ENCODE measurements at regions not wholly inside any gene's neighbourhood (a gene's known extent, or its start where the extent isn't known, plus 50 kb on each side); places are given as distances from the start of the nearest gene placed in this dataset.
"Not testable (repeated sequence)": the region's sequence is repeated elsewhere in the genome, so short reads cannot be mapped to it uniquely, and the experiment has no call there.

- DNase-seq (ENCODE audit: extremely low read depth in 1 of 2, low read depth in 1 of 2) = not testable (repeated sequence)
Observed at GRCh38 chr1:146381196-146381595, 152.4 kb upstream of the NOTCH2NLA start.

GRCh38 chr1:146376708-146377496, 148.1 kb upstream of the NOTCH2NLA start:
- DNase-seq (ENCODE audit: extremely low read depth in 1 of 2, low read depth in 1 of 2) = peak; percentile 48 to 76

GRCh38 chr1:146376309-146376707, 147.5 kb upstream of the NOTCH2NLA start:
- peak; percentile 66 to 79 for DNase-seq (ENCODE audit: extremely low read depth in 1 of 2, low read depth in 1 of 2)

- not testable (repeated sequence) for DNase-seq (ENCODE audit: extremely low read depth in 1 of 2, low read depth in 1 of 2)
Observed at GRCh38 chr1:146375108-146375507, 146.3 kb upstream of the NOTCH2NLA start.

- peak in 1 of 2 donors; percentile 46 for DNase-seq (ENCODE audit: extremely low read depth in 1 of 2, low read depth in 1 of 2)
Observed at GRCh38 chr1:146369940-146370339, 141.1 kb upstream of the NOTCH2NLA start.

- DNase-seq (ENCODE audit: extremely low read depth in 1 of 2, low read depth in 1 of 2) = not testable (repeated sequence)
Observed at GRCh38 chr1:146355373-146355772, 126.6 kb upstream of the NOTCH2NLA start.

- DNase-seq (ENCODE audit: extremely low read depth in 1 of 2, low read depth in 1 of 2) = not testable (repeated sequence)
Observed at GRCh38 chr1:146326863-146327262, 98.0 kb upstream of the NOTCH2NLA start.

- DNase-seq (ENCODE audit: extremely low read depth in 1 of 2, low read depth in 1 of 2) = not testable (repeated sequence)
Observed at GRCh38 chr1:146324463-146324862, 95.6 kb upstream of the NOTCH2NLA start.

GRCh38 chr1:146323302-146323701, 94.5 kb upstream of the NOTCH2NLA start:
- not testable (repeated sequence) for DNase-seq (ENCODE audit: extremely low read depth in 1 of 2, low read depth in 1 of 2)

GRCh38 chr1:146322893-146323292, 94.1 kb upstream of the NOTCH2NLA start:
- DNase-seq (ENCODE audit: extremely low read depth in 1 of 2, low read depth in 1 of 2) = not testable (repeated sequence)

GRCh38 chr1:146318715-146319114, 89.9 kb upstream of the NOTCH2NLA start:
- not testable (repeated sequence) for DNase-seq (ENCODE audit: extremely low read depth in 1 of 2, low read depth in 1 of 2)

- DNase-seq (ENCODE audit: extremely low read depth in 1 of 2, low read depth in 1 of 2) = not testable (repeated sequence)
Observed at GRCh38 chr1:146317785-146318184, 89.0 kb upstream of the NOTCH2NLA start.

- not testable (repeated sequence) for DNase-seq (ENCODE audit: extremely low read depth in 1 of 2, low read depth in 1 of 2)
Observed at GRCh38 chr1:146314449-146315246, 85.8 kb upstream of the NOTCH2NLA start.

GRCh38 chr1:146310579-146310978, 81.8 kb upstream of the NOTCH2NLA start:
- not testable (repeated sequence) for DNase-seq (ENCODE audit: extremely low read depth in 1 of 2, low read depth in 1 of 2)

- DNase-seq (ENCODE audit: extremely low read depth in 1 of 2, low read depth in 1 of 2) = not testable (repeated sequence)
Observed at GRCh38 chr1:146309427-146309826, 80.6 kb upstream of the NOTCH2NLA start.

- DNase-seq (ENCODE audit: extremely low read depth in 1 of 2, low read depth in 1 of 2) = not testable (repeated sequence)
Observed at GRCh38 chr1:146308892-146309291, 80.1 kb upstream of the NOTCH2NLA start.

GRCh38 chr1:146308152-146308551, 79.3 kb upstream of the NOTCH2NLA start:
- DNase-seq (ENCODE audit: extremely low read depth in 1 of 2, low read depth in 1 of 2) = not testable (repeated sequence)

- not testable (repeated sequence) for DNase-seq (ENCODE audit: extremely low read depth in 1 of 2, low read depth in 1 of 2)
Observed at GRCh38 chr1:146307632-146308031, 78.8 kb upstream of the NOTCH2NLA start.

GRCh38 chr1:146306651-146307050, 77.8 kb upstream of the NOTCH2NLA start:
- not testable (repeated sequence) for DNase-seq (ENCODE audit: extremely low read depth in 1 of 2, low read depth in 1 of 2)

GRCh38 chr1:146305442-146305841, 76.6 kb upstream of the NOTCH2NLA start:
- not testable (repeated sequence) for DNase-seq (ENCODE audit: extremely low read depth in 1 of 2, low read depth in 1 of 2)

- DNase-seq (ENCODE audit: extremely low read depth in 1 of 2, low read depth in 1 of 2) = not testable (repeated sequence)
Observed at GRCh38 chr1:146298575-146298897, 69.7 kb upstream of the NOTCH2NLA start.
